A673 (cell line): ENCODE measurements at regions not wholly inside any gene's neighbourhood (a gene's known extent, or its start where the extent isn't known, plus 50 kb on each side); places are given as distances from the start of the nearest gene placed in this dataset.

Experiments
- BruUV-seq: library from RNA; stranded (reverse); fragments of 400-500 nt; replicated peaks from 2 replicates; lab custom pipeline; 2021; lab: Mats Ljungman, UMichigan
- CTCF ChIA-PET: fragments of 300-600 bp; sonication (Branson Sonifier 250); formaldehyde crosslinking; loops from one replicate; lab custom pipeline; 2022; ENCODE audit warnings: antibody characterized with exemption; lab: Charles Lee
- POLR2A ChIA-PET: fragments of 300-600 bp; sonication (Branson Sonifier 250); formaldehyde crosslinking; loops from one replicate; lab custom pipeline; 2022; ENCODE audit warnings: antibody characterized with exemption; ENCODE audit not compliant: low non-redundant PET; lab: Charles Lee
- DNase-seq: peaks from one replicate; pipeline ENCODE4 v3.0.0-alpha.2; 2015; ENCODE audit warnings: low spot score
- H3K27ac ChIP-seq: fragments of 200-600 bp; sonication (generic); 2 replicates; pipeline ENCODE4 v1.5.1; 2016; ENCODE audit warnings: mixed run types, low read depth, mild to moderate bottlenecking, mixed read lengths, antibody characterized with exemption, low read length; ENCODE audit not compliant: poor library complexity, severe bottlenecking
- H3K27me3 ChIP-seq: fragments of 200-600 bp; sonication (generic); replicated peaks from 2 replicates; pipeline ENCODE4 v1.6.1; 2017; ENCODE audit warnings: mixed run types, low read depth, mild to moderate bottlenecking, mixed read lengths, antibody characterized with exemption, low read length; ENCODE audit not compliant: insufficient read depth, poor library complexity
- H3K36me3 ChIP-seq: fragments of 200-600 bp; sonication (generic); 2 replicates; pipeline ENCODE4 v1.6.1; 2016; ENCODE audit warnings: mixed run types, mild to moderate bottlenecking, mixed read lengths, antibody characterized with exemption, low read length; ENCODE audit not compliant: insufficient read depth, poor library complexity, severe bottlenecking
- H3K4me1 ChIP-seq: fragments of 200-600 bp; sonication (generic); 2 replicates; pipeline ENCODE4 v1.6.1; 2017; ENCODE audit warnings: mixed run types, mild to moderate bottlenecking, mixed read lengths, antibody characterized with exemption, low read length; ENCODE audit not compliant: insufficient read depth, poor library complexity, severe bottlenecking
- H3K4me3 ChIP-seq: fragments of 200-600 bp; sonication (generic); 2 replicates; pipeline ENCODE4 v1.5.1; 2016; ENCODE audit warnings: low read depth, mixed run types, mild to moderate bottlenecking, mixed read lengths, low read length; ENCODE audit not compliant: poor library complexity, severe bottlenecking
- H3K9me3 ChIP-seq: fragments of 200-600 bp; sonication (generic); 2 replicates; pipeline ENCODE4 v1.6.1; 2016; ENCODE audit warnings: mixed run types, low read depth, mild to moderate bottlenecking, mixed read lengths, antibody characterized with exemption, low read length; ENCODE audit not compliant: poor library complexity, severe bottlenecking
- CTCF ChIP-seq: fragments of 300-800, 200-600 bp; sonication (generic); conservative IDR thresholded peaks from 2 replicates; pipeline ENCODE4 v1.5.1; 2017; ENCODE audit warnings: low read depth, mild to moderate bottlenecking, antibody characterized with exemption, low read length, moderate library complexity, mixed read lengths
- EZH2 ChIP-seq: fragments of 200-600 bp; sonication (generic); IDR thresholded peaks from 2 replicates; pipeline ENCODE4 v1.6.1; 2017; ENCODE audit warnings: borderline replicate concordance, low read depth, mild to moderate bottlenecking, mixed read lengths, antibody characterized with exemption, low read length; ENCODE audit not compliant: poor library complexity, severe bottlenecking
- intact Hi-C: fragments of 100-400 bp; cut with micrococcal nuclease; formaldehyde crosslinking; loops from one replicate; pipeline ENCODE4 v1.10.0; 2022; ENCODE audit not compliant: unreplicated experiment

GRCh38 chr22:48340191-48340590 lies 1487.5 kb downstream of the BRD1 start:
- Histone ChIP-seq H3K27ac (no peak overlapping the region), H3K9me3 (no peaks in the 10 kb centered on the region), H3K4me3 (no peak overlapping the region), H3K4me1 (no peaks in the 10 kb centered on the region), H3K27me3 (peaks cover 21% of the 10 kb centered on the region), H3K36me3 (no peaks in the 10 kb centered on the region)
- BruUV-seq = no TSS peak
- TF ChIP-seq EZH2 (no peak), CTCF (no peak)
- CTCF ChIA-PET = no interaction called here
- intact Hi-C loops = no loop called here
- POLR2A ChIA-PET = no interaction called here
- no peak for DNase-seq

GRCh38 chr22:48338793-48339705 lies 1488.6 kb downstream of the BRD1 start:
- no TSS peak for BruUV-seq
- DNase-seq = no peak

More at GRCh38 chr22:48338793-48339705, 1488.6 kb downstream of the BRD1 start:
- ChIA-PET CTCF (no interaction called here), POLR2A (no interaction called here)
- intact Hi-C loops = no loop called here
- Histone ChIP-seq H3K4me1 (no peaks in the 10 kb centered on the region), H3K27ac (no peak overlapping the region), H3K9me3 (no peaks in the 10 kb centered on the region), H3K36me3 (no peaks in the 10 kb centered on the region), H3K27me3 (peaks cover 21% of the 10 kb centered on the region), H3K4me3 (no peak overlapping the region)
- no peak for TF ChIP-seq EZH2
- TF ChIP-seq CTCF = no peak
